HK-2 (cell line): ENCODE measurements at regions not wholly inside any gene's neighbourhood (a gene's known extent, or its start where the extent isn't known, plus 50 kb on each side); places are given as distances from the start of the nearest gene placed in this dataset.

Experiments used
- DNase-seq: peaks from one replicate; pipeline ENCODE4 v3.0.0-alpha.2; 2018; ENCODE audit not compliant: unreplicated experiment

GRCh38 chr3:67791620-67792019, 137.2 kb upstream of the SUCLG2 start:
- no peak for DNase-seq

GRCh38 chr3:67790043-67790442, 135.6 kb upstream of the SUCLG2 start:
- peak; percentile 42 for DNase-seq

GRCh38 chr3:67788396-67788795, 134.0 kb upstream of the SUCLG2 start:
- no peak for DNase-seq

GRCh38 chr3:67783281-67784250, 129.2 kb upstream of the SUCLG2 start:
- DNase-seq: no peak

- DNase-seq: no peak
These were observed 127.5 kb upstream of the SUCLG2 start for GRCh38 chr3:67781871-67782270.

GRCh38 chr3:67781218-67781617, 126.8 kb upstream of the SUCLG2 start:
- DNase-seq: no peak

GRCh38 chr3:67774676-67775075, 120.3 kb upstream of the SUCLG2 start:
- DNase-seq: no peak

GRCh38 chr3:67765575-67765974, 111.2 kb upstream of the SUCLG2 start:
- no peak for DNase-seq

- DNase-seq: no peak
These were observed 90.9 kb upstream of the SUCLG2 start for GRCh38 chr3:67745296-67745695.

- no peak for DNase-seq
These were observed 90.3 kb upstream of the SUCLG2 start for GRCh38 chr3:67744699-67745098.

- DNase-seq: no peak
These were observed 85.4 kb upstream of the SUCLG2 start for GRCh38 chr3:67739851-67740250.

GRCh38 chr3:67737906-67738865, 83.8 kb upstream of the SUCLG2 start:
- DNase-seq: no peak

- DNase-seq: no peak
These were observed 82.7 kb upstream of the SUCLG2 start for GRCh38 chr3:67737140-67737539.

- DNase-seq: no peak
These were observed 79.0 kb upstream of the SUCLG2 start for GRCh38 chr3:67733269-67733950.

- no peak for DNase-seq
These were observed 70.0 kb upstream of the SUCLG2 start for GRCh38 chr3:67724434-67724833.

- DNase-seq: no peak
These were observed 69.5 kb upstream of the SUCLG2 start for GRCh38 chr3:67723863-67724262.

GRCh38 chr3:67719333-67719732, 64.9 kb upstream of the SUCLG2 start:
- no peak for DNase-seq

GRCh38 chr3:67715971-67716370, 61.6 kb upstream of the SUCLG2 start:
- no peak for DNase-seq

GRCh38 chr3:67713764-67714469, 59.5 kb upstream of the SUCLG2 start:
- no peak for DNase-seq

GRCh38 chr3:67712259-67712658, 57.8 kb upstream of the SUCLG2 start:
- no peak for DNase-seq

GRCh38 chr3:67710396-67710795, 56.0 kb upstream of the SUCLG2 start:
- DNase-seq: no peak
